ENCODE measurements at regions not wholly inside any gene's neighbourhood (a gene's known extent, or its start where the extent isn't known, plus 50 kb on each side); places are given as distances from the start of the nearest gene placed in this dataset.

GRCh38 chr18:42364766-42365165 lies 409.7 kb downstream of the PIK3C3 start:
- Histone ChIP-seq H3K27me3 (ENCODE audit: insufficient read depth, low read length) (no peaks in the 10 kb centered on the region), H3K56ac (ENCODE audit: insufficient read length, low read depth, low read length) (no peak overlapping the region), H3K4me1 (ENCODE audit: insufficient read depth, low read length) (no peaks in the 10 kb centered on the region), H2BK12ac (ENCODE audit: insufficient read length, low read depth, low read length) (no peak overlapping the region), H3T11ph (ENCODE audit: low read length) (no peak overlapping the region), H2BK5ac (ENCODE audit: insufficient read length, low read length) (no peak overlapping the region), H3K27ac (ENCODE audit: insufficient read length, low read depth, low read length) (no peak overlapping the region), H2BK15ac (ENCODE audit: low read depth, low read length) (no peak overlapping the region), H3K9ac (ENCODE audit: extremely low read depth, insufficient read length, low read length) (no peak overlapping the region), H4K20me1 (ENCODE audit: control insufficient read depth, insufficient read depth, insufficient read length) (no peaks in the 10 kb centered on the region), H3K9me3 (ENCODE audit: control insufficient read depth, low read depth, low read length) (no peaks in the 10 kb centered on the region), H4K91ac (ENCODE audit: insufficient read length, low read depth, low read length) (no peak overlapping the region), H3K4ac (ENCODE audit: low read depth, low read length) (no peak overlapping the region), H3K79me2 (ENCODE audit: insufficient read depth, low read length) (no peaks in the 10 kb centered on the region), H3K18ac (ENCODE audit: insufficient read length, low read depth, low read length) (no peak overlapping the region), H3K14ac (ENCODE audit: insufficient read depth, low read length) (no peak overlapping the region), H3K23me2 (ENCODE audit: insufficient read length, low read depth, low read length, poor library complexity, severe bottlenecking) (no peaks in the 10 kb centered on the region), H4K5ac (ENCODE audit: insufficient read length, low read depth, low read length) (no peak overlapping the region), H2BK120ac (ENCODE audit: low read depth, low read length, poor library complexity, severe bottlenecking) (no peak overlapping the region), H4K8ac (replicated peaks; ENCODE audit: insufficient read length, low read depth, low read length) (no peak overlapping the region), H3K23ac (ENCODE audit: insufficient read length, low read depth, low read length) (no peak overlapping the region), H3K79me1 (ENCODE audit: insufficient read depth, low read depth, low read length, poor library complexity, severe bottlenecking) (no peaks in the 10 kb centered on the region), H2AFZ (ENCODE audit: low read length) (no peak overlapping the region), H2AK5ac (ENCODE audit: insufficient read length, low read length) (no peak overlapping the region), H2BK20ac (ENCODE audit: low read depth, low read length, poor library complexity, severe bottlenecking) (no peak overlapping the region), H3K4me2 (ENCODE audit: insufficient read depth, insufficient read length, low read length) (no peak overlapping the region)
- Mint-ChIP-seq H3K27me3 (ENCODE audit: low read depth) (no peaks in the 10 kb centered on the region), H3K4me1 (peaks cover 5 to 20% of the 10 kb centered on the region in 2 experiments), H3K36me3 (ENCODE audit: insufficient read depth in 1 of 3, low read depth in 3 of 3) (no peaks in the 10 kb centered on the region), H3K9me3 (no peaks in the 10 kb centered on the region; a peak in 1 of 5 replicates), H3K27ac (no peak overlapping the region), H3K4me3 (no peak overlapping the region)
- WGBS (ENCODE audit: extremely low coverage, insufficient read length, low lambda C conversion rate) = no CpG with 5 or more reads among the region's 1 CpG
- no peak for TF ChIP-seq CTCF (conservative IDR thresholded peaks at IDR 0.05)
- DNase-seq = no peak
